ENCODE measurements at regions not wholly inside any gene's neighbourhood (a gene's known extent, or its start where the extent isn't known, plus 50 kb on each side); places are given as distances from the start of the nearest gene placed in this dataset.
"Not testable (repeated sequence)": the region's sequence is repeated elsewhere in the genome, so short reads cannot be mapped to it uniquely, and the experiment has no call there.

DNA sequence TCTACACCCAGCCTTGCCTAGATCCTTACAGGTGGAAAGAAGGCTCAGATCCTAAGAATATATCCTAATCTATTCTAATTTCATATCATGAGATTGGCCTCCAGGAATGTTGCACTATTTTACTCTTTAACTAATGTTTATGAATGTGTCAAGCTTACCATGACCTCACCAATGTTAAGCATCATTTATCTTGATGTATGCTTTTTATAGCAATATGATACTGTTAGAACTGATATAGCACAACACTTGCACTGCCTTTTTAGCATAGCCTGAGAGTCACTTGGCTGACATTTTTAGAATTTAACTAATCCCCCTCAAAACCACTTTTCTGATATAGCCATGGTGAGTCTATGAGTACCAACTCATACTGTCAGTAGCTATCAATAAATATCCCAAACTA, 191.5 kb upstream of the NR2F2 start:
- DNase-seq, result no peak

DNA sequence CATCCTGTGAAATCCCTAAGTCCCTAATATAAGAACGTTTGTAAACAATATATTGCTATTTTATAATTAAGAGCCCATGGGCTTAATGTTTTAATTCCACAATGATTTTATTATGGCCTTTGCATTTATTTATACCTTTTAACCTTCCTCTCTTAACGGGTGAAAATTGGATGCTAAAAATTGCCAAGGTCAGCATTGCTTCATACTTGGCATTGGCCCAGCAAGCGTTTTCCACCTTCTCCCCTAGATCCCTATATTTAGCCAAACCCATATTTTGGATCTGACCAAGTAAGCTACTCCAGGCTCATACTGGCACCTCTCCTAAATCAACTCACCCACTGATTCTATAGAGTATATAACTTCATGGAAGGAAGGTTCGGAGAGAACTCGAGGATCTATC, 188.0 kb upstream of the NR2F2 start:
- no peak for DNase-seq

DNA sequence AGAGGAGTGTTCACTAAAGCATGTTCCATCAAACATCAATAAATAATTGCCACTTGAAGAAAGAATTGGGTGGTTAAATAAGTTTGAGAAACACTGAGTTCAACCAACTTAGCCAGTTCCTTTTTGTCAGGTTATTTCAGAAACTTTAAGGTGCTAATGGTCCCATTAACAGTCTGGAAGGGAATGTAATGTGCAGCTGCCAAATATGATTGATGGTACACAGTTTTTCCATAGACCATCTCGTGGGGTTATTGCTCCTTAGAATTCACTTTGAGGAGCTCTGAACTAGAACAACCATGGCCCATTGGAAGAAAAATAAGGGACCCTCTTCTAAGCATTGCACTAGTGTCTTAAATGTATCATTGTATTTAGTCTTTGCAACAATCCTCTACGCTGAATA, 185.8 kb upstream of the NR2F2 start:
- DNase-seq, result no peak

DNA sequence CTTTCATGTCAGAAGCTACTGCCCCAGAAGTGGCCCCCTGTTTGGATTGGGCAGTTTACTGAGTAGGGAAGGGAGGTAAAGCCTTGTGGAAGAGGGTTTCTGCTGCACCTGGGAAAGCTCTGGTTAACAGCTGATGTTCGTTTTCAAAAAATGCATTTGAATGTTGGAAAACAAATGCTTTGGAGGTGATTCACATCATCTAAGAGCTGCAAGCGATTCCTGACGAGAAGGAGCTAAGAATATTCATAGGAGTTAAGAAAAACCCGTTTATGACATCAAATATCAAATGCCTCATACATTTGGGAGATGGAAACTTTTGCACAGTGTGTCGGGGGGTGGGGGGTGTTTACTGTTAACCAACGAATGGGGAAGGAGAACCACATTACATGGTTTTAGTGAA, 183.8 kb upstream of the NR2F2 start:
- DNase-seq, result no peak

DNA sequence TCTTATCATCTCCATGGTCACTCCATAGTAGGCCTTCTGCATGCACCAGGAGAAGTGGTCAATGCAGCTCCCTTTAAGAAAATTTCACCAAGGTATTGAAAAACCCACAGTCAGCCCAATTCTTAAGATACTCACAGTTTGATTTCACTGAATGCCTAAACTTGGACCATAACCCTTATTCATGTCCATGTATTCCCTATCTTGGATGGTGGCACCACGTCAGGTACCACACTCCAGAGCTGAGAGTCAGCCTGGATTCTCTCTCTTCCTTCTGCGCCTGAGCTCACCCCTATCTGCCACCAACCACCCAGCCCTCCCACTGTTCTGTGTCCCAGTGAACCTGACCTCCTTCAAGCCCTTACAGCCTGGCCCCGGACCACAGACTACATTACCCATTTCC, 183.2 kb upstream of the NR2F2 start:
- no peak for DNase-seq

DNA sequence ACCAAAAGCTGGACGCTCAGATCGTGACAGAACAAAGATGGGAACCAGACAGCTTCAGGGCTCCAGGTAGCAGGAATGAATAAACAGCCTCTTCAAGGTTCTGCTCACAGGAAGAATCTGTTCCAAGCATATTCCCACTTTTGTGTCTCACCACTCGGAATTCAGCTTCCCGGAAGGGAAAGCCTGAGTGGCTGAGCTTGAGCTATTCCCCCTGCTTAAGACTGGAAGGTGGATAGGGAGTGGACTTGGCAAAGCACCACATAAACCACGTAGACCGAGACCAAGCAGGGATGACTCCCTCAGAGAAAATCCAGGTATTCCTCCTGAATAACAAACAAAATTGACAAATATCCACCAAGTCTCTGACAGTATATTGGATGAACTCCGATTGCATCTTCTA, 180.2 kb upstream of the NR2F2 start:
- DNase-seq, result no peak

DNA sequence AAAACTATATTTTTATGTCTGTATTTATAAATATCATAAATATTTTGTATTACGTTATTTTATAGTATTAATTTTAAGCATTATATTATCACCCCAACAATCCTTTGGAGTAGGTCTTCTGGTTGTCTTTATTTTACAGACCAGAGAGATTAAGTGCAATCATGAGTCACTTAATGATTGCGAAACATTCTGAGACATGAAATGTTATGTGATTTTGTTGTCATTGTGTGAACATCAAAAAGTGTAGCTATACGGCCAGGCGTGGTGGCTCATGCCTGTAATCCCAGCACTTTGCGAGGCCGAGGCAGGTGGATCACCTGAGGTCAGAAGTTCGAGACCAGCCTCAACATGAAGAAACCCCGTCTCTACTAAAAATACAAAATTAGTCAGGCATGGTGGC, 178.8 kb upstream of the NR2F2 start:
- DNase-seq, result not testable (repeated sequence)

DNA sequence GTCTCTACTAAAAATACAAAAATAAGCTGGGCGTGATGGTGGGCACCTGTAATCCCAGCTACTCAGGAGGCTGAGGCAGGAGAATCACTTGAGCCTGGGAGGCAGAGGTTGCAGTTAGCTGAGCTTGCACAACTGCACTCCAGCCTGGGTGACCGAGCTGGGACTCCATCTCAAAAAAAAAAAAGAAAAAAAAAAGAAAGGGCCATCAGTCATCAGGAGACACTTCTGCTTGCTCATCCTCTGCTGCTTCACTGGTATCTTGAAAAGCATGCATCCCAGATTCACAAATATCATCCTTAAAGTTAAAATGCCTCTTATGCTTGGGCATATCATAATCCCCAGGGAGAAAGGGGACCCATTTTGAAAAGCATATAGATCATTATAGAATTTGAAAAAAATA, 176.6 kb upstream of the NR2F2 start:
- DNase-seq, result no peak

DNA sequence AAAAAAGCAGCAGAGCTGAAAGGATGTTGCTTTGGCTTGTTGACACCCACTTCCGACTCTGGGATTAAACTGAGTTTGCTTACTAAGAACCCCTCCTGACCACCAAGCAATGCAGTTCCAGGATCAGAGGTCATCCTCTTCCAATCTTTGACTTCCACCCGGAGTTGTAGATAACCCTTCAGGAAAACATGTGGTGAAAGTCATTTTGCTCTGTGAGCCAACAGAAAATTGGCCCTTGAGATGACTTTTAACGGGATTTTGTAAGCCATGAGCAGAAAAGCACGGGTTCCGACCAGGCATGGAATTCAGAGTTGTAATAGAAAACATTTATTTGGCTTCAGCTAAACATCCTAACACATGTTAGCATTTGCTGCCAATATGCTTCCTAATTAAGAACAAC, 171.6 kb upstream of the NR2F2 start:
- no peak for DNase-seq

DNA sequence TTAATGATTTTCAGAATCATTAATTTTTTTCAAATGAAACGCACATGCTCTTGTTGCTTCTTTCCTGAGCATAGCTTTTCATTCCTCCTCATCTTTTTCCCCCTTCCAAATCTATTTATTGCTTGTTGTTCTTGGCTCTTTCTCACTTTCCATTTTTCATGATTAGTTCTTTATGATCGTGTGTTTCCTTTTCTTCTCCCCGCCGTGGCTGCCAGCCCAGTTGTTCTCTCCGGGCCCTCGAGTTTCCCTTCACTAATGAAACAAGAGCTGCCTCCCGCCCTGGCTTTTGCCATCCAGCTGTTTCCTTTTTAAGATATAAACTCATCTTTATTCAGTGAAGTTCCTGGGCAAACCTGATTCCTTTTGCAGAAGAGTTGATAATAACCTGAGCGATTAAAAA, 170.2 kb upstream of the NR2F2 start:
- no peak for DNase-seq

DNA sequence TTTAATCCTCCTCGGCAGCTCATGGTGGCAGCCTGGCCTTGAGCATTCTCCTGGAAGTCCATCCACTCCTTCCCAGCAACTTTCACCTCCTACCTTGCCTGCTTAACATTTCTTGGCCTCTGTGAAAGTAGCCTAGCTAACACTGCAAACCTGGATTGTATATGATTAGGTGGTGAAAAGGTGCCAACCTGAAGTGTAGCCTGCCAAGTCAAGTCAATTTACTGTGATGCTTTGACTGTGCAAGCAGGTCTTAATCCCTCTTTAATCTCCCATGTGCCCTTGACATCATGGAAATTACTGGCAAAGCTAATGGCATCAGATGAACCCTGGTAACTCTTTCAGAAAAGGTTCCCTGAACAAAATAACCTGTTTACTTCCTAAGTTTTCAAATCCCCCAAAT, 169.7 kb upstream of the NR2F2 start:
- DNase-seq, result no peak

DNA sequence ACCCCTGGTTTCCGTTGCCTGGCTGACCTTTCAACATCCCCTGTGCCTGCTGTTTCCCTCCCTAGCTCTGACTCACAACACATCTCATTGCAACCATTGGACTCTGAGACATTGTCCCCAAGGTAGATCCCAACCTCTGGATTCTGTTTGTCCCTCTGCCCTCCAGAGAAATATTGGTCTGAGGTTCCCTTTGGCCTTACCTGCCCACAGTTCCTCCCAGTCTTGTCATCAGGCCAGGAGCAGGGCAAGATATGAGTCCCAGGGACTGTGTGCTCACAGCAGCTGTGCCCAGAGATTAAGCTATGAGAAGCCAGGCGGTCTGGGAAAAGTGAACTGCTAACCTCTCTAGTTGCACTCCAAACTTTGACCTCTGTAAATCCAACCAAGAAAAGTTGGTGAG, 168.2 kb upstream of the NR2F2 start:
- DNase-seq, result no peak

DNA sequence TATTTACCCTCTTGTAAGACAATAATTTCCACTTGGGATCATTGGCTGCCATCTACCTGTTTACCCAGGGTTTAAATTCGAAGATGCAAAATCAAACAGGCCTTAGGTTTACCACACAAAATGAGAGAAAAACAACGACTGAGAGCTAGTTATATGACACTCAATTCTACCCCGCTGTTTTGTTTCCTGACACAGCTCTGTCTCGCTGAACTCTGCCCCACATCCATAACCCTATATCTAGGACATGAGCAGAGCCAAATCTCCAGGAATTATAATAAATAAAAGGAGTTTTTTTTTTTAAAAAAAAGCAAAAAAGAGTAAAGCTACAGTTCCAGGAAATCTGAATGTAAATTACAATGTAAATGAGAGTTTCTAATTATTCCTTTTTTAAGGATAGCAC, 165.4 kb upstream of the NR2F2 start:
- no peak for DNase-seq

DNA sequence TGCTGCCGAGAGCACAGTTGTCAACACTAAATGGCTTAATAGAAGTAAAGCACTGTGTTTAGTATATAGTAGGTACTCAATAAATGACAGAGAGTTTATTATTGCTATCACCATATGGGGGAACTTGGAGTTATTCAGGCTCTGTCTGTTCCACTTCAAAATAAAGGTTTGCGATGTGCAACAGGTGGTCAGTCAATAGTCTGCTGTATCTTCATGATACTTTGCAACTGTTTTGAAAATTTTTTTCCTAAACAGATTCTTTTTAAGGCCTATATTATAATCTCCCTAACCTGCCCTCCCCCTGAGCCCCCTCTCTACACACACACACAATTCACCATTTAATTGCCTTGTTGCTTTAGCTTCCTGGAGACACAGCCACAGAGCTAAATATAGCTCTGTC, 164.7 kb upstream of the NR2F2 start:
- no peak for DNase-seq

DNA sequence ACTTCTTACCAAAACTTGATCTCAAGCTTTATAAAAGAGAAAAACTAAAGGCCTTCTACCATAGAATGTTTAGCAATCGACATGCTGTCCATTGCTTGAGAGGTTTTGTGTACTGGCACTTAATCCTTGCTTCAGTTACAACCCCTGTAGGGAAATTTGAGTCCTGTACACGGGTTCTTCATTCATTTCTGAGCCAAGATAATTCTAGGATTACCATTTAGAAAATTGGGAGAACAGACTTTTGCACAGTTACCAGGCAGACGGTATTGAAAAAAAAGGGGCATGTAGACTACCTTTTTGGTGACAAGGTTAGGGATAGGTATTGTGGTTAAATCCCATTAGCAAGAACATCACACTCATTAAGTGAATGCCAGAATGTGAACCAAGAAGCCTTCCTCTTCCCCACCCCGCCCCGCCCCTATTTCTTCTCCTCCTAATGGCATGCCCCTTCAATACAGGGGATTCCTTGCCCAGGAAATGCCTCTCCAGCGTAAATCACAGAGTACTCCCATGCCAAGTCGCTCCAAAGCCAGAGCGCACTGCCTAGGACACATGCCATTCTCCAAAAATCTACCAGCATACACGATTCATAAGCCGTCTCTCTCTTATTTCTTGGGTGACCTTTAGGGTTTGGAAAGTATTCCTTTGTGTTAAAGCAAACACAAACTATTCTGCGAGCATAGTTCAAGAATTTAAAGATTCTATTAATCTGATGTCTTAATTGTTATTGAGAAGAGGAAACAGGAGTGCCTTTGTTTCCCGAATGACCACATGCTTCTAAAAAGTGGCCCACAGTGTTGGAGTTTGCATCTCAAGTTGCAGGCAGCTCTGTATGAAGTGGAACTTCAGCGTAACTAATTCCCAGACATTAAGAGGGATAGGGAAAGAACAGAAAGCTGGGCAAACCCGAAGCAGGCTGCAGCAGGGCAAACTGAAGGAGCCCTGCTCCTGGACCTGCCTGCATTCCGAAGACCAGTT, 164.0 kb upstream of the NR2F2 start:
- DNase-seq, result no peak

DNA sequence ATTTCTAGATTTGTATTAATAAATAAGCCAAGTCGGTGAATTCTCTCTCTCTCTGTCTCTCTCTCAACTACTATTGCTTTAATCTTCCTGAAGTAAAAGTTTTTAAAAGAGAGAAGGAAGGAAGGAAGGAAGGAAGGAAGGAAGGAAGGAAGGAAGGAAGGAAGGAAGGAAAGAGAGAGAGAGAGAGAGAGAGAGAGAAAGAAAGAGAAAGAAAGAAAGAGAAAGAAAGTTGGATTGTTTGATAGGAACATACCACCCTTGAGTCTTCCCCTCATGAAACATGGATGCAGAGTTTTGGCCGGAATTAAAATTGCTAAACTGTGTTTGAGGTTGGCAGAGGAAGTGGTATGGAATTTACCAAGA, 159.9 kb upstream of the NR2F2 start:
- DNase-seq, result not testable (repeated sequence)

DNA sequence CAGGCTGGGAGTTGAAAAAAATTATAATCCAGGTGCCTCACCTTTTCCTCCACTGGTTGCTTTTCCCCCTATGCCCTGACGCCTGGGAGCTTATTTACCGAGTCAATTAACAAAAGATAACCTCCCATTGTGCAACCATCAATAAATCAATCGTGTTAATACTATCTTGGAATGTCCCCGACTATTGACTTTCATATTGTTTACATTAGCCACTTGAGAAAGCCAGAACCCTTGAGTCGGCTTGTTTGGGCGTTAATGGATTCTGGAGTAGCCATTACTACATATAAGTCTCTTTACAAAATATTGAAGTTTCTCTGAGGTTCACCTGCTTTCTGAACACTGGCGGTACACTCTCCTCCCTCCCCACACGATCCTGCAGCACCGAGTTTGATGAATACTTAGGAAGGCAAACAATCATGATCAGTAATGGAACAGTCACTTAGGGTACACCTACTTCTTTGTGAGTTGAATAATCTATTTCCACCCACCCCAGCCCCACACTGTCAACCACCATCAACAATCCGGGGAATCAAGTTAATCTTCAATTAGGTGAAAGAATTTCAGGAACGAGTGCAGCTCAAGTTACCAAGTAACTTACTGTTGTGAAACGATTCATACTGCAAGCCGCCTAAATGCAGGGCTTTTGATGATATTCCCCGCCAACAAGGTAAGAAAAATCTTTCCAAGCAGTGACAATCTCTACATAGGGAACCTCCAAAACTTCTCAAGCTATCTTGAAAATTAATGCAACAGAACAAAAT, 159.3 kb upstream of the NR2F2 start:
- DNase-seq, result no peak

DNA sequence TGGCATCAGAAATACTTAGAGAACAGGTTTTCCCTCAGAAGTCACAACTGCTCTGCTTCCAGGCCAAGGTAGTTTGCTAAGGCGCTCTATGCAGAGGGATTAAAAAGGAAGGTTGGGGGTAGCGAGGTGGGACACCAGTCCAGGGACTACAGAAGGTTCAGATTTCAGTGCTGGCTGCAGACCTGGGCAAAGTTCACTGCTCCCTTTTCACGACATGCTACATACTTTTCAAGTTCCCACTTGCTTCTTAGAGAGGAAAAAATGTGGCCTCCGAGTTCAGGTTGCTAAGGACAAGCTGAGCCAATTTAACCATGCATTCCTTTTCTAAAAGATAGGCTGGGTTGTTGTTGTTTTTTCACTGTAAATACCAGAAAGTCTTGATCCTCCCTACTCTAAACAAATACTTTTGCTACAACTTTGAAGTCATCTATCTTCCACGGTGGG, 158.6 kb upstream of the NR2F2 start:
- no peak for DNase-seq

DNA sequence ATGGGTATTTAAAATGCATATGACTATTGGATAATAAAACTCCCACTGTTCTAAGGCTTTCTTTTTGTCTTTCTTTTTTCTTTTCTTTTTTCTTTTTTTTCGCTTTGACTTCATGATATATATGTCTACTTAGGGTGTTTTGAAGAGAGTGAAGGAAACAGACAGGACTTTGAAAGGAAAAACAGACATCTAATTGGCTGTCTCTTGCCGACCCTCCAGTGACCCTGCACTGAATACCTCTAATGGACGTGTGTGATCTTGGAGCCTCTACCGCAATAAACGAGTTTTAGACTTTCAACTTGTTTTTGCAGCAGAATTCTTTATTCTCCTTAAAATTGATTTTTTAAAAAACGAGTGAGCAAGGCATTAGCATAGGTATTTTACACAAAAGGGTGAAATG, 158.1 kb upstream of the NR2F2 start:
- no peak for DNase-seq

DNA sequence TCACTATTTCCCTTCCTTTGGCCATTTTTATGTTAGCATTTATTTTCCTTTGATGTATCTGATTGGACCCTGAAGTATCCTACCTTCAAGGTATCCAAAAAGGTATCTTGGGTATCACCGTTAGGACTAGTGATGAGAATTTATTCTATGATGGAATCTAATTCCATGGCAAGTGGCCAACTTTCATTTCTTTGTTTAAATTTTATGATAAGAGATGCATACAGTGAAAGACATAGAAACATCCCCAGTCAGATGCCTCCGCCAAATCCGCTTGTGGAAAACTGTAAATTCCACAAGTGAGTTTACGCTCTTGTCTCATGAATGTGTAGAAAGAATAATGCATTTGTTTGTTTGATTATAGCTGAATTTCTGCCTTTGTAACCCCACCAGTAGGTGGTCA, 153.7 kb upstream of the NR2F2 start:
- DNase-seq, result no peak

DNA sequence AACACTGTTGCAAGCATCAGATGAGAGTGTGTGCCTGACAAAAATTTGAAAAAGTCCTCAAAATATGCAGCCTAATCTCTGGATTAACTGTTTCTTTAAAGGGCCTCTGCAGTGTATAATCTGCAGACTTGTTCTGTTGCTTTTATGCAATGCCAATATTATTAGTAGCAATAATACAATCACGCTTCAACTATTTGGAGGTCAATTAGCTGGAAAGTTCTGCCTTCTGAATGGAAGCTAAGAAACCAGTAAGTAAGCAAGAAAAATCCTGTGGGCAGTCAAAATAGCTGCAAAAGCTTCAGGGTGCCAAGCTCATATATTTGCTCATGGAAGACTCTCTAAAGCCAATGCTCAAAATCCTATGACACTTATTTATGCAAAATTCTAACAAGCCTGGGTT, 153.2 kb upstream of the NR2F2 start:
- DNase-seq, result no peak

DNA sequence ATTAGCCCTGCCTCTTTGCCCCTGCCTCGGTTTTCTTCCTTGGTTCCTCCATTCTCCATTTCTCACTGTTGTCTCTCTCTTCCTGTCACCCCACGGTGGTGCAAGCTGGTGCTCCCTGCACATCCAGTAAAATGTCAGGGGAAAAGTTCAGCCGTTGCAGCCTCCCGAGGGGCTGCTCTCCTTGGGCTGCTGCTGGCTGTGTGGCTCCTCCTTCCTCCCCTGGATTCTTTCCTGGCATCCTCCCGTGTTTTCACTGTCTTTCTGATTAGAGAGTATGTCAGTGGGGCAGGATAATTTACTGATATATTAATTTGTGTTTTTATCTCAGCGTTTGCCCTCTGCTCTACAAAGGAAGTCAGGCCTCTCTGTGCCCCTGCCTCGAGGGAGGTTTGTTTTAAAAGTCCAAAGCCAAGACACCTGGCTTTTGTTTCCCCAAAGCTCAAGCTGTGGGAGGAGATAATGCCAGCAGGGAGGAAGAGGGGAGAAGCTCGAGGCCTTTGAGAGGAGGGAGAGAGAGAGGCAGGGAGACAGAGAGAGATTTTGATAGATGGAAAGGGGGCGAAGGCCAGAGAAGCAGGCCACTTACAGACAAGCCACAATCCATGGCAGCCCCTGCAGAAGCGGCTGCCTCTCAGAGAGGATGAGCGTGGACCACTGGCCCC, 150.3 kb upstream of the NR2F2 start:
- DNase-seq, result no peak

DNA sequence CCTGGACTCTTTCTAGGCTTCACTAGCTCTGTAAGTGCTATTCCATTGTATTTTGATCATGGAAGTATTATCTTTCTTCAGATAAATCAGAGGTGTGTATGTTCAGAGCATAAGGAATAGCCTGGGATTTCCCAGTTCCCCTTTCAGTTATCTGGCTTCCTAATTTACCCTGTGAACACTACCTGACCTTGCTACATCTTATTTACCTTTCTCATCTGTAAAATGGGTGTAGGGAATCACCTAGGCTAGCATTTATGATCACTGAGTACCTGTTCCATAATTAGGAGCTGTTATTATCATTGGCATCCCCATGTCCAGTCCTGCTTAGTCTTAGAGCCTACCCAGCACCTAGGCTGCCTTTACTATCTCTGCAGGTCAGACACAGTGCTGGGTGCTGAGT, 149.3 kb upstream of the NR2F2 start:
- DNase-seq, result no peak

DNA sequence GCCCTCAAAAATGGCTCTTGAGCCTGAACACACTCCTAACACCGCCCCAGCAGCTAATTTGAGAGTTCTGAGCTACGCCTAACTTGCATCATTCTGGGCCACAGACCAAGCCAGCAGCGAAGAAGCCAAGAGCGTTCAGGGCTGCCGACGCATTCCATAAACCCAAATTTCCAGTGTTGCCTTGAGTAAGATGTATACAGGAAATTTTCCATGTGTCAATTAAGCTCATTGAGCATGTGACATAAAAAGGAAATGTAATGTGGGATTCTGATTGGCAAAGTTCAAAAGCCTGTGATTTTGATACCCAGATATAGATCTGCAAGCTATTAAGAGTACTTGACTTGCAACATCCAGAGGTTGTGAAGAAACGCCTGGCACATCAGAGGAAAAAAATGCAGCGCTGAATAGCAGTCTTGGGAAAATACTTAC, 148.6 kb upstream of the NR2F2 start:
- DNase-seq, result no peak
